Activated CD8-positive, alpha-beta memory T cell treated with anti-CD3 and anti-CD28 coated beads for 24 hours (primary cell): ENCODE measurements at regions not wholly inside any gene's neighbourhood (a gene's known extent, or its start where the extent isn't known, plus 50 kb on each side); places are given as distances from the start of the nearest gene placed in this dataset.

ENCODE experiments used
- DNase-seq: peaks from one replicate; pipeline ENCODE4 v3.0.0-alpha.2; 2020

DNA sequence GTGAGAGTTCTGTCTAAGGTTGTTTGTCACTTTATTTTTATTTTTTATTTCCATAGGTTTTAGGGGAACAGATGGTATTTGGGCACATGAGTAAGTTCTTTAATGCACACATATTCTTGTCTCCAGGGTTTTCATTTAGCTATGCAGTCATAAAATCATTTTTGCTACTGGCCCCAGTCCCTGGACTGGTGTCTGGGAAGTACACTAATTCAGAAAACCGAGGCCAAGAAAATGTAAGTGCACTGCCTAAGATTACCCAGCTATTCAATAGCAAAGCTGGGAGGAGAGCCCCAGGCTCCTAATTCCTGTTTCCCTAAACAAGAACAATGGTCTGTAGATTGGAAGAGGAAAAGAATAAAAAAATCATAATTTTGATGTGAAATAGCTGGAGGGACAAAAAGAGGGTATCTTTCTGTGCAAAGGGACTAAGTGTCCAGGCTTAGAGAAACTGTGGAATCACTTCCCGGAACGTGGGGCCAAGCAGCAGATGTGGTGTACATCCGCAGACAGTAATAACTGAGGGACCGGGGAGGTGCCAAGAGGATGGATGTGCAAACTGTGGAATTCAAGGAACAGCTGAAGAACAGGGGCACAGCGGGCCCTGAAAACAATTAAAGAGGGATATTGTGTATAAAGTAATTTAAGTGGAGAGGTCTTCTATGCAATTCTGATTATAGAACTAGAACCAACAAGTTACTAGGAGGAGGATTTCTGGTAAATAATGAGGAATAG, 236.3 kb downstream of the ACKR3 start:
- DNase-seq: no peak

GRCh38 chr2:236809716-236810115, 240.1 kb downstream of the ACKR3 start:
- no peak for DNase-seq

GRCh38 chr2:236811062-236811656, 241.5 kb downstream of the ACKR3 start:
- no peak for DNase-seq

- DNase-seq: no peak
Measured at GRCh38 chr2:236813766-236814165, 244.1 kb downstream of the ACKR3 start.

DNA sequence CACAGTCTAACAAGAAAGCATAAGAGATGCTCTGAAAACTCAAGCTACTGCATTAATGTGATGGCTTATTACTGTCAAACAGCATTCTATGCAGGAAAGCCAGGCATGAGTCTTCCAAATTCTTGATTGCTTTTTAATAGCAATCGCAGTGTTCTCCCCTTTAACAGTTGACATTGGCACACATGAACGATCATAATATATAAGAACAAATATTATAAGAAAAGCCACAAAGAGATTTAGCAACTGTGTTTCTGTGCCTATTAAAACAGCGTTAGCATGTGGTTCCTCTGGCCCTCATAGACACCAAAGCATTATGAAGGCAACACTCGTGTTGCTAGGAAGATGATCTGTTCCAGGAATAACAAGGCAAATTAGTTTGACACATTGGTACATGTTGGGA, 245.0 kb downstream of the ACKR3 start:
- DNase-seq: no peak

DNA sequence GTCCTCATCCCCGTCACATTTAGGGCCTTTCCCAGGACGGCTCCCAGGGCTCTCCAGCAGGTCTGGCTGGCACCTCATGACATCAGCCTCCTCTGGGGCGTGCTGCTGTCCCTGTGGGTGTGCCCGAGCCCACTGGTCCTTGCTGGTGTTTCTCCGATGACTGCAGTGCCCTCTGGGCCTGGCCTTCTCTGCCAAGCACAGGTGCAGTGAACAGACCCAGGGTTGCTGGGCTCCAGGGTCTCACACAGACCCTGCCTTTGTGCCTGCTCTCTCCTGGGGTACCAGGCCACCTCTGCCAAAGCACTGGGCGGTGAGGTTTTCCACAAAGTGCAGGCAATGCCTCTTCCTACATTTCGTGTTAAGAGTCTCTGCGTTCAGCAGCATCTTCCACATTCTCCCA, 246.1 kb downstream of the ACKR3 start:
- no peak for DNase-seq

GRCh38 chr2:236816197-236817170, 246.9 kb downstream of the ACKR3 start:
- DNase-seq: peak; percentile 28

GRCh38 chr2:236818281-236819045, 248.8 kb downstream of the ACKR3 start:
- DNase-seq: peak; percentile 26

GRCh38 chr2:236819275-236820002, 249.8 kb downstream of the ACKR3 start:
- DNase-seq: peak; percentile 13

- peak; percentile 17 for DNase-seq
Measured at GRCh38 chr2:236820763-236821344, 251.2 kb downstream of the ACKR3 start.

GRCh38 chr2:236823041-236823629, 253.5 kb downstream of the ACKR3 start:
- DNase-seq: no peak

DNA sequence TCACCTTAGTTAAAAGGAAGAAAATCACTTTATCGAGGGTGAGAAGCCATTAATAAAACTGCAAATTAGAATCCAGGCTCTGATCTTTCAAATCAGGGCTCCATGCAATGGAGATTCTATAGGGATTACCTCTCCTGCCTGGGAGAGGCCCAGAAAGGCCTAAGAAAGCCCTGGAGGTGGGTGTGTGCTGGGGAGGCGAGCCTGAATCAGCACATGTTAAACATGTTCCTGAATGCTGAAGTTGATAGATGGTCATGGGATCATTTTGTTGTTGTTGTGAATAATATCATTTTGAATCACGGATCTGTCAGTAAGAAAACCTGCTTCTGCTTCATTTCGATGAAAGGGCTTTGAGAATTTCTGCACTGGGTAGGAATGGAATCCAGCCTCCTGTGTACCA, 254.3 kb downstream of the ACKR3 start:
- DNase-seq: no peak

GRCh38 chr2:236824836-236825235, 255.2 kb downstream of the ACKR3 start:
- DNase-seq: no peak

- no peak for DNase-seq
Measured at GRCh38 chr2:236825989-236826510, 256.4 kb downstream of the ACKR3 start.

DNA sequence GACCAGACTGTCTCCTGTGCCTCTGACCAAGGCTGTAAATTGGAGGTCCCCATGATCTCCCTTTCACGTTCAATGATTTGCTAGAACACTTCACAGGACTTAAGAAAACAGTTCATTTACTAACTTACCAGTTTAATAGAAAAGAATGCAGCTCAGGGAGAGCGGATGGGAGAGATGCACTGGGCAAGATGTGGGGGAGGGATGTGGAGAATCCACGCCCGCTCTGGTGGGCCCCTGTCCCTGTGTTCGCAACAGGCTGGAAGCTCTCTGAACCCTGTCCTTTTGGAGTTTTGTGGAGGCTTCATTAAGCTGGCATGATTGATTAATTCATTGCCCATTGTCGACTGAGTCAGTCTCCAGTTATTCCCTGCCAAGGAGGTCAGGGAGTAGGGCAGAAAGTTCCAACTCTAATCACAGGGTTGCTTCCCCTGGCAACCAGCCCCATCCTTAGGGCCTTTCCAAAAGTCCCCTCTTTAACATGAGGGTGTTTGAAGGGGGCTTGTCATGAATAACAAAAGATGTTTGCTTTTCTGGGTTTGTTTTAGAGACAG, 257.1 kb downstream of the ACKR3 start:
- DNase-seq: no peak

GRCh38 chr2:236827997-236828396, 257.7 kb upstream of the COPS8 start:
- no peak for DNase-seq

GRCh38 chr2:236828820-236829219, 256.9 kb upstream of the COPS8 start:
- DNase-seq: no peak

DNA sequence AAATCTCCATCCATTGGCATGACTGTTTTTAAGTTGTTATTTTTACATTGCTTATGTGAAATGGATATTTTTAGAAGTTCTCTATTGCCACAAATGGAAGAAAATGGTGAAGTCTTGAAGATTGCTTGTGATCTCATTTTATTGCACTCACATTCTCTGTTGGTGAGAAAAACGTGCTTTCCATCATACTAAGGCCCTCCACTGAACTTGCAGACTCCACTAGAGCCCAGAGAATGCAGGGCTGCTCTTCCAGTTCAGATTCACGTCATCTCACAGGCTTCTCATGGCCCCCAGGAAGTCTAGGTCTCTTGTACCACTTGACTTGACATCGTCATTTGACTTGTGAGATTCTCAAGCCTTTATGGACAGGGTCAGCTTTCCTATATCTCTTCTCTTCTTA, 254.8 kb upstream of the COPS8 start:
- no peak for DNase-seq

DNA sequence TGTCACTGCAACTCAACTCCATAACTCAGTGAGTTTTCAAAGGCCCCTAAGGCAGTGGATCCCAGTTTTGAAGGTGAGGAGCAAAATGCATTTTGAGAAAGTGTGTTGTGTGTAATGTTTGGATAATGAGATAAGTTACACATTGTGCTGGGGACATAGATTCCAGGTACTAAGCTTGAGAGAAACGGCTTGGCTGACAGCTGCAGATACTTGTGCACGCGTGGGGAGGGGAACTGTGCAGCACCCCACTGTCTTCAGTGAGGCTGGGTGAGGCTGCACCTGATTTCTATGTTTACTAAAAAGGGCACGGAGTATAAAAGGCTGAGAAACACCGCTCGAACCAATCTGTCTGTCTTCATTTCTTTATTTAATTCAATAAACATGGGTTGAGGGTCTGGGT, 254.0 kb upstream of the COPS8 start:
- DNase-seq: no peak

DNA sequence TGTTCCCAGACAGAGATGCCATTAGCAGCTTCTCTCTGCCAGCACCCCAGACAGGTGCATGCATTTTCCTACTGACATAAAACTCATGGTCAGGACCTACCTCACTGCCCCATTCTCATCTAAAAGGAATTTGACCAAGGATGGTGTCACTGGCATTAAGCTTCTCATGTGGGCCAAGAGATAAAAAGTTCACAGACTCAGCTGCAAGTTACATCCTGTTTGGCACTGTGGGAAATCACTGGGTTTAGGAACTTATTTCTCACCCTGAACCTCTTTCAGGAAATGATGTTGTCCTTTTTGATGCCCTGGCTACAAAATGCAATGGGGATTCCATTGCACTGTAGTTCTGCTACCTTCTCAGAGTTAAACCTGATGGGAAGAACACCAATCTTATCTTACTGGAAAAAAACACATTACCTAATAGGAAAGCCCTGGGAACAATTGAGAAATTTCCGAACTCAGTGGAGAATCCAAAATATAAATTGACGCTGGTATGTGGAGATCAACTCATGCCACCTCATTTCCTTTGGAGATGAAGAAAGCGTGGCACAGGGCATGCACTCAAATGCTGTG, 252.1 kb upstream of the COPS8 start:
- DNase-seq: no peak
